ENCODE measurements at regions not wholly inside any gene's neighbourhood (a gene's known extent, or its start where the extent isn't known, plus 50 kb on each side); places are given as distances from the start of the nearest gene placed in this dataset.

DNA sequence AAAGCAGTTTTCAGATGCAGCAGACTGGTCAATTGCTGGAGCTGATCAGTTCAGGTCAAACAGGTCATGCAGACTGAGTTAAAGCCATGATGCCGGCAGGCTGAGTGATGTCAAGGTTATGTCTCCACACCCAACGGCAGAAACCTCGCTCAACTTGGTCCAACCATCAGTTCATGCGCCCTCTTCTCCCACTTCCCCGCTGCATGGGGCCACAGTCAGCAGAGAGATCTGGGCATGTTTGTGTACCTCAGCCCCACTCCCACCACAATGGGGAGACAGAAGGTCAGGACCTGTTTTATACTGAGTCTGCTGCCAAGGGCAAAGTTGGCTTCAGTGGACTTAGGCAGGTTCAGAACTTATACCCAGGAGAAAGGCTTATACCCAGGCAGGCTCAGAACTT, 118.7 kb downstream of the TRIM29 start:
- Histone ChIP-seq H3K9me3 (no peaks in the 10 kb centered on the region), H3K36me3 (no peaks in the 10 kb centered on the region), H3K27me3 (replicated peaks; ENCODE audit: insufficient read depth) (no peaks in the 10 kb centered on the region), H3K4me3 (no peak overlapping the region), H3K27ac (no peak overlapping the region), H3K4me1 (replicated peaks) (no peaks in the 10 kb centered on the region)
- intact Hi-C loops (cut with DNase I), result no loop called here
- DNase-seq (ENCODE audit: low spot score), result no peak
- TF ChIP-seq, protein P1, sequence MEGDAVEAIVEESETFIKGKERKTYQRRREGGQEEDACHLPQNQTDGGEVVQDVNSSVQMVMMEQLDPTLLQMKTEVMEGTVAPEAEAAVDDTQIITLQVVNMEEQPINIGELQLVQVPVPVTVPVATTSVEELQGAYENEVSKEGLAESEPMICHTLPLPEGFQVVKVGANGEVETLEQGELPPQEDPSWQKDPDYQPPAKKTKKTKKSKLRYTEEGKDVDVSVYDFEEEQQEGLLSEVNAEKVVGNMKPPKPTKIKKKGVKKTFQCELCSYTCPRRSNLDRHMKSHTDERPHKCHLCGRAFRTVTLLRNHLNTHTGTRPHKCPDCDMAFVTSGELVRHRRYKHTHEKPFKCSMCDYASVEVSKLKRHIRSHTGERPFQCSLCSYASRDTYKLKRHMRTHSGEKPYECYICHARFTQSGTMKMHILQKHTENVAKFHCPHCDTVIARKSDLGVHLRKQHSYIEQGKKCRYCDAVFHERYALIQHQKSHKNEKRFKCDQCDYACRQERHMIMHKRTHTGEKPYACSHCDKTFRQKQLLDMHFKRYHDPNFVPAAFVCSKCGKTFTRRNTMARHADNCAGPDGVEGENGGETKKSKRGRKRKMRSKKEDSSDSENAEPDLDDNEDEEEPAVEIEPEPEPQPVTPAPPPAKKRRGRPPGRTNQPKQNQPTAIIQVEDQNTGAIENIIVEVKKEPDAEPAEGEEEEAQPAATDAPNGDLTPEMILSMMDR (IDR thresholded peaks at IDR 0.05), result no peak
- WGBS, result 95% methylated on average over 5 of the region's 5 CpGs

DNA sequence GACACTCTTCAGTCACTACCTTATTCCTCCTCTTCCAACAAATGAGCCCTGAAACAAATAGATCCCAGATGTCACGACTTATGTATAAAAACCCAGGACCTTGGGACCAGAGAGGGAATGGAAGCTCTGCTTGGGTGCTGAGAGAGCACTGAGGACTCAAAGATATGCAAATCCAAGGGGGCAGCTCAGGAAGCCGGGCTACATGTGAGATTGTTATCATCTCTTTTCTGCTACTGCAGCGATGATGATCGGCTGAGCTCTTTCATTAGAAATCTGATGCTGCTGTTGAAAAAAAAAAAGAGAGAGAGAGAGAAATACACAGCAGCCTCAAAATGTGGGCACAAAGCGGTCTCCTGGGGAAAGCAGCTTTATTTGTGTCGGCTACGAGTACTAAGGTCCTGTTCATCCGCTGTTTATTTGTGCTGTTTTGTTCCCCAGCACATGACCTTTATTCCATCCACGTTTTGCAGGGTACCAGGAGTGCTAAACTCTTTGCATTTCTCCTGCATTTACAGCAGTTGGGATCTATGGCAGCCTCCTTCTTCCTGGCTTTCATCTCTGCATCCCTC, 120.2 kb downstream of the TRIM29 start:
- H3K4me1 ChIP-seq (replicated peaks), result no peaks in the 10 kb centered on the region
- no peaks in the 10 kb centered on the region for H3K27me3 ChIP-seq (replicated peaks; ENCODE audit: insufficient read depth)
- 9% methylated on average over 9 of the region's 9 CpGs for WGBS
- H3K36me3 ChIP-seq, result no peaks in the 10 kb centered on the region
- TF ChIP-seq, protein P1 (IDR thresholded peaks at IDR 0.05), result no peak
- TF ChIP-seq POLR2A (IDR thresholded peaks at IDR 0.05) (no peak), POLR2AphosphoS5 (IDR thresholded peaks at IDR 0.05) (no peak)
- no peak overlapping the region for H3K27ac ChIP-seq
- no peak overlapping the region for H3K4me3 ChIP-seq
- no peaks in the 10 kb centered on the region for H3K9me3 ChIP-seq
- no peak for DNase-seq (ENCODE audit: low spot score)
- intact Hi-C loops (cut with DNase I), result no loop called here

DNA sequence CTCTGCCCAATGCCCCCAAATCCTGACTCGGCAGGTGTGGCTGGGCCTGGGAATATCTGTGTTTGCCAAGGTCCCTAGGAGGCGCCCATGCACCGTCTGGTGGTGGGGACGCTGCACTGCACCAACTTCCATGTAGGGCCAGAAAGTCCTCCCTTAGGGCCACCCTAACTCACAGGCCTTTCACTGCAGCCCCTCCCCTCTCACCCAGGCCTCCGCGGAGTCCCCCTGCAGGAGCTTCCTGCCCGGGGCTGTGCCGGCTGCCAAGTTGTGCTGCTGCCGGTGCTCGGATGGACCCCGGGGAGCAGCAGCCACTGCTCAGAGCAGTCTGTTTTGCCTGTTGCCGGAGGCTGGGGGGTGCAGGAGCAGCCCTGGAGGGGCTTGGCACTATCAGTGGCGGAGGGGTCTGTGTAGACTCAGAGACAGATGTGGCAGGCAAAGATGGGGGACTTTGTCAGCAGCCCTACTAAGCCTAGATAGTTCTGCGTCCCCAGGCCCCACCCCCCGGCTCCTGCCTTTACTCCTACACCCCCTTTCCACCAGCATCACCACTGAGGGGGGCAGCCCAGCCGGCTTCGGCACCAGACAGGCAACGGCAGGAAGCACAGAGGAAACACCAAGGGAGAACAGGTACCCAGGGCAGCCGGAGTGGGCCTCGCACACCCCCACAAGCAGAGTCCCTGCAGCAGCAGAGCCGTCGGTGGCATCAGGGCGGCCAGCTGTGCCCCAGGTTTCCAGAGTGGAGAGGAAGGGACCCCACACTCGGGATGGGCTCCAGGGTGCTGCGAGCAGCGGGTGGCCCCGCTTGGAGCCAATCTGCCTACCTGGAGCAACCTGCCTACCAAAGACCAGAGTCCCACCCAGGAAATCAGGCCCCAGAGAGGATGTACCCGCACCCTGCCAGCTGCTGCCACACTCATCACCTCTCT, 124.3 kb downstream of the TRIM29 start:
- WGBS, result 40% methylated on average over 23 of the region's 28 CpGs
- no peaks in the 10 kb centered on the region for H3K27me3 ChIP-seq (replicated peaks; ENCODE audit: insufficient read depth)
- TF ChIP-seq POLR2AphosphoS5 (IDR thresholded peaks at IDR 0.05), result no peak
- no peak for TF ChIP-seq POLR2A (IDR thresholded peaks at IDR 0.05)
- TF ChIP-seq, protein P1 (IDR thresholded peaks at IDR 0.05), result peak; percentile 35 to 82 (median 56)
- no peaks in the 10 kb centered on the region for H3K9me3 ChIP-seq
- no peak overlapping the region for H3K4me3 ChIP-seq
- no peaks in the 10 kb centered on the region for H3K36me3 ChIP-seq
- intact Hi-C loops (cut with DNase I), result no loop called here
- no peak overlapping the region for H3K27ac ChIP-seq
- peak; percentile 54 for DNase-seq (ENCODE audit: low spot score)
- no peaks in the 10 kb centered on the region for H3K4me1 ChIP-seq (replicated peaks)

DNA sequence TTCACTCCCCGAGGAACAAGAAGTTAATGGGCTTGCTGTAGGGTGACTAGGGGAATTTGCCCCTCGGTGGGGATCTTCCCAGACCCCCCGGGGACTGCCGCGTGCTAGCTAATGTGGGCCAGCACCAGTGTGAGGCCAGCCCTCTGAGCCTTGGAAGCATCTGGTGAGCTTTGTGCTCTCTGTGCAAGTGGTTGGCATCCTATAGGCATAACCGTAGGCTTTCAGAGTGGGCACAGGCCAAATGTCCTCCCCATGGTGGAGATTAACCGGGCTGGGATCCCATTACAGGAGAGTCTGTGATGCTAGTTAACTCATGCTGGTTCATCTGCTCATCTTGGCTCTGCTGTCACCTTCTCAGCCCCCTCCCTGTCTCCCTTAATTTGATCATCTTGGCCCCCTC, 125.7 kb downstream of the TRIM29 start:
- Histone ChIP-seq H3K4me1 (replicated peaks) (no peaks in the 10 kb centered on the region), H3K27ac (no peak overlapping the region), H3K9me3 (no peaks in the 10 kb centered on the region), H3K4me3 (no peak overlapping the region), H3K36me3 (no peaks in the 10 kb centered on the region), H3K27me3 (replicated peaks; ENCODE audit: insufficient read depth) (no peaks in the 10 kb centered on the region)
- no peak for DNase-seq (ENCODE audit: low spot score)
- WGBS, result 80% methylated on average over 7 of the region's 7 CpGs
- intact Hi-C loops (cut with DNase I), result no loop called here
- TF ChIP-seq POLR2AphosphoS5 (IDR thresholded peaks at IDR 0.05) (no peak), POLR2A (IDR thresholded peaks at IDR 0.05) (no peak)
- TF ChIP-seq, protein P1 (IDR thresholded peaks at IDR 0.05), result no peak

DNA sequence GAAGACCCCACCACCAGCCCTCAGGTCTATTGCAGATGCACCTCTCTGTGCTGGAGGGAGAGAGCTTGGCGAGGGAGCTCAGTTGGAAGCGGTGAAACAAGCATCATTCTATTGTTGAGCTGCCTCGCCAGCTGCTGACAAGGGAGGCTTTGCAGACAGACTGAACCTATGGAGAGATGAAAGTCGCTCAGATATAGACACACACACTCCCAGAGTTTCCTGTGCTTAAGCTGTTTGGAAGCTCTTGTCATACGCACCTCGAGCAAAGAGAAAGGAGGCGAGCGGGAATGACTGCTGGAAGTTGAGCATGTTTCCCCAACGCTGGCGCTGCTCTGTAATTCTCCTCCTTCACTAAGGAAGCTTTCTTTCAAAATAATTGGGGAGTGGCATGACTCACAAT, 126.1 kb downstream of the TRIM29 start:
- TF ChIP-seq, protein P1 (IDR thresholded peaks at IDR 0.05), result no peak
- no peak for TF ChIP-seq POLR2AphosphoS5 (IDR thresholded peaks at IDR 0.05)
- no peak for TF ChIP-seq POLR2A (IDR thresholded peaks at IDR 0.05)
- intact Hi-C loops (cut with DNase I), result no loop called here
- Histone ChIP-seq H3K4me3 (no peak overlapping the region), H3K4me1 (replicated peaks) (no peaks in the 10 kb centered on the region), H3K27me3 (replicated peaks; ENCODE audit: insufficient read depth) (no peaks in the 10 kb centered on the region), H3K36me3 (no peaks in the 10 kb centered on the region), H3K9me3 (no peaks in the 10 kb centered on the region), H3K27ac (no peak overlapping the region)
- DNase-seq (ENCODE audit: low spot score), result no peak
- WGBS, result 90% methylated on average over 10 of the region's 10 CpGs

All from prostate gland (tissue), 2 donors.